Sigmoid colon (tissue), 6 donors: ENCODE measurements at regions not wholly inside any gene's neighbourhood (a gene's known extent, or its start where the extent isn't known, plus 50 kb on each side); places are given as distances from the start of the nearest gene placed in this dataset.

Experiments
- DNase-seq: peaks from one replicate; pipeline ENCODE4 v3.0.0-alpha.2; 2019
- H3K27ac ChIP-seq, 4 donors: fragments of 200-600 bp; sonication (generic); one replicate each; pipeline ENCODE4 v1.5.1; 2016 to 2019; ENCODE audit warnings: mild to moderate bottlenecking in 1 of 4
- H3K27me3 ChIP-seq, 3 donors: fragments of 200-600 bp; sonication (generic); one replicate each; pipeline ENCODE4 v1.5.1; 2019; ENCODE audit warnings: mild to moderate bottlenecking in 1 of 3
- H3K36me3 ChIP-seq, 4 donors: fragments of 200-600 bp; sonication (generic); one replicate each; pipeline ENCODE4 v1.5.1; 2016 to 2019
- H3K4me1 ChIP-seq, 4 donors: fragments of 200-600 bp; sonication (generic); one replicate each; pipeline ENCODE4 v1.5.1; 2017 to 2019
- H3K4me3 ChIP-seq, 4 donors: fragments of 200-600 bp; sonication (generic); one replicate each; pipeline ENCODE4 v1.5.1; 2017 to 2019; ENCODE audit warnings: mild to moderate bottlenecking in 2 of 4, moderate library complexity in 1 of 4
- H3K9me3 ChIP-seq, 4 donors: fragments of 200-600 bp in 3 of 4; sonication (generic) in 3 of 4; one replicate each; pipeline versions ENCODE4 v1.5.1 to v1.6.1; 2013 to 2019
- CTCF ChIP-seq, 4 experiments: fragments of 450-650 bp in 3 of 4; fragments of 200-600 bp in 1 of 4; IDR thresholded peaks; one replicate each; pipeline ENCODE4 v1.5.1; 2016 to 2019; ENCODE audit warnings: antibody characterized with exemption in 4 of 4, mild to moderate bottlenecking in 3 of 4, moderate library complexity in 2 of 4
- EP300 ChIP-seq, 4 donors: sonication (generic); formaldehyde crosslinking; IDR thresholded peaks; one replicate each; pipeline ENCODE4 v1.6.1; 2017; ENCODE audit warnings: antibody characterized with exemption in 4 of 4
- POLR2A ChIP-seq, 2 donors: fragments of 450-650 bp; IDR thresholded peaks; one replicate each; pipeline ENCODE4 v1.6.1; 2016; ENCODE audit warnings: antibody characterized with exemption in 2 of 2, mild to moderate bottlenecking in 2 of 2, moderate library complexity in 2 of 2
- POLR2AphosphoS5 ChIP-seq, 4 donors: sonication (generic); formaldehyde crosslinking; IDR thresholded peaks; one replicate each; pipeline ENCODE4 v1.6.1; 2017; ENCODE audit warnings: antibody characterized with exemption in 4 of 4
- WGBS, 2 donors: extraction: QIAGEN DNeasy Blood & Tissue Kit; methylation state at CpG; one replicate each; pipeline ENCODE4 v1.1.7; 2013; 5-methylcytosine and 5-hydroxymethylcytosine counted together
- intact Hi-C: fragments of 100-400 bp; cut with DNase I; formaldehyde crosslinking; loops from one replicate; pipeline ENCODE4 v1.15.1; 2023
- donor health status: healthy with polysubstance abuse.
- donor health status: healthy.

GRCh38 chr14:65828396-65828795 lies 415.9 kb downstream of the FUT8 start:
- no peaks in the 10 kb centered on the region for H3K9me3 ChIP-seq
- no peak for DNase-seq
- no peaks in the 10 kb centered on the region for H3K4me1 ChIP-seq
- no peak overlapping the region for H3K4me3 ChIP-seq
- intact Hi-C loops = loop anchor here (5.0 kb wide), 1 partner anchor 841 kb away; the partner anchor contains the start of gene FNTB
- H3K27me3 ChIP-seq = no peaks in the 10 kb centered on the region
- TF ChIP-seq POLR2AphosphoS5 (IDR thresholded peaks at IDR 0.05) (no peak), EP300 (IDR thresholded peaks at IDR 0.05) (no peak), POLR2A (IDR thresholded peaks at IDR 0.05) (no peak), CTCF (IDR thresholded peaks at IDR 0.05) (no peak)
- H3K36me3 ChIP-seq = no peaks in the 10 kb centered on the region
- no peak overlapping the region for H3K27ac ChIP-seq
- WGBS, 2 donors = 80 to 88% methylated on average over 4 of the region's 4 CpGs

GRCh38 chr14:65832431-65833266 lies 420.1 kb downstream of the FUT8 start:
- DNase-seq = no peak
- no peak overlapping the region for H3K27ac ChIP-seq
- H3K36me3 ChIP-seq = no peaks in the 10 kb centered on the region
- 54 to 67% methylated on average over 10 of the region's 10 CpGs for WGBS, 2 donors
- no peak for TF ChIP-seq EP300 (IDR thresholded peaks at IDR 0.05)
- no peak for TF ChIP-seq POLR2A (IDR thresholded peaks at IDR 0.05)
- intact Hi-C loops = no loop called here
- no peaks in the 10 kb centered on the region for H3K27me3 ChIP-seq
- no peak overlapping the region for H3K4me3 ChIP-seq
- H3K9me3 ChIP-seq = no peaks in the 10 kb centered on the region
- H3K4me1 ChIP-seq = no peaks in the 10 kb centered on the region

- Histone ChIP-seq H3K4me3 (no peak overlapping the region), H3K27ac (no peak overlapping the region), H3K27me3 (no peaks in the 10 kb centered on the region), H3K36me3 (no peaks in the 10 kb centered on the region), H3K4me1 (no peaks in the 10 kb centered on the region), H3K9me3 (no peaks in the 10 kb centered on the region)
- 89 to 91% methylated on average over 11 of the region's 11 CpGs for WGBS, 2 donors
- no peak for TF ChIP-seq CTCF (IDR thresholded peaks at IDR 0.05)
- TF ChIP-seq POLR2A (IDR thresholded peaks at IDR 0.05) = no peak
- TF ChIP-seq POLR2AphosphoS5 (IDR thresholded peaks at IDR 0.05) = no peak
- no peak for TF ChIP-seq EP300 (IDR thresholded peaks at IDR 0.05)
- intact Hi-C loops = no loop called here
- DNase-seq = no peak
Measured at GRCh38 chr14:65833267-65833880, 420.8 kb downstream of the FUT8 start.

GRCh38 chr14:65834051-65834450 lies 421.5 kb downstream of the FUT8 start:
- no peaks in the 10 kb centered on the region for H3K9me3 ChIP-seq
- TF ChIP-seq EP300 (IDR thresholded peaks at IDR 0.05) = no peak
- WGBS, 2 donors = 86 to 92% methylated on average over 7 of the region's 7 CpGs
- no peaks in the 10 kb centered on the region for H3K4me1 ChIP-seq
- H3K4me3 ChIP-seq = no peak overlapping the region
- no peaks in the 10 kb centered on the region for H3K27me3 ChIP-seq
- no peaks in the 10 kb centered on the region for H3K36me3 ChIP-seq
- no peak for DNase-seq
- no peak overlapping the region for H3K27ac ChIP-seq
- intact Hi-C loops = no loop called here

GRCh38 chr14:65834812-65835211 lies 422.3 kb downstream of the FUT8 start:
- DNase-seq = no peak
- TF ChIP-seq EP300 (IDR thresholded peaks at IDR 0.05) = no peak
- no peak for TF ChIP-seq CTCF (IDR thresholded peaks at IDR 0.05)
- TF ChIP-seq POLR2AphosphoS5 (IDR thresholded peaks at IDR 0.05) = no peak
- no peak for TF ChIP-seq POLR2A (IDR thresholded peaks at IDR 0.05)
- Histone ChIP-seq H3K27me3 (no peaks in the 10 kb centered on the region), H3K36me3 (no peaks in the 10 kb centered on the region), H3K27ac (no peak overlapping the region), H3K4me1 (peaks cover 0 to under 1% (median under 1%) of the 10 kb centered on the region in 4 donors), H3K9me3 (no peaks in the 10 kb centered on the region), H3K4me3 (no peak overlapping the region)
- whole genome bisulfite sequencing, 2 donors = 96 to 97% methylated on average over 6 of the region's 6 CpGs
- intact Hi-C loops = no loop called here
